ENCODE measurements at regions not wholly inside any gene's neighbourhood (a gene's known extent, or its start where the extent isn't known, plus 50 kb on each side); places are given as distances from the start of the nearest gene placed in this dataset.

DNA sequence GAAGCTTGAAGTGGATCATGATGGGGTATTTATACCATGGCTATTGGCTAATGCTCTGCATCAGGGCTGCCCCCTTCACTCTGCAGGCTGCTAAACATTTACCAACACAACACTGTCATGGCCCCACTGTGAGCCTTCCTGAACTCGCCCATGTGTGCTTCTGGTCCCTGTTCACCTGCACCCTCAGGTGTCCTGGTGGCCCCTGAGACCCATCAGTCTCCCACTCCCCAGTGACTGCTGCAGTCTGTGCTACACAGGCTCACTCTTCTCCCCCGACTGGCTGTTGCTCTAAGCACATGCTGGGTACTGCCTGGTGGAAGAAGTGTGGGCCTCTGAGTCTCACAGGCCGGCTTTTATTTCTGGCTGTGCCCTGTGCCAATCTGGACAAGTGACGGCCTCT lies 183.0 kb upstream of the HS6ST1 start:
- Histone ChIP-seq H3K27ac (ENCODE audit: low read depth, low read length) (no peak overlapping the region), H3K9me3 (ENCODE audit: control insufficient read depth, insufficient read depth, low read length) (no peaks in the 10 kb centered on the region), H3K79me2 (ENCODE audit: control insufficient read depth, low read length) (no peaks in the 10 kb centered on the region), H3F3A (ENCODE audit: control insufficient read depth, insufficient read depth) (no peaks in the 10 kb centered on the region), H3K36me3 (ENCODE audit: control insufficient read depth, low read length) (no peaks in the 10 kb centered on the region), H3K9me2 (replicated peaks; ENCODE audit: control insufficient read depth, low read length) (no peaks in the 10 kb centered on the region), H4K20me1 (ENCODE audit: control insufficient read depth, insufficient read depth, low read depth, low read length) (no peaks in the 10 kb centered on the region), H3K27me3 (ENCODE audit: control insufficient read depth, low read length) (no peaks in the 10 kb centered on the region), H3K4me1 (ENCODE audit: control insufficient read depth, low read length) (peaks cover 25% of the 10 kb centered on the region), H3K4me2 (ENCODE audit: low read length) (no peak overlapping the region), H3K4me3 (ENCODE audit: low read length) (no peak overlapping the region)
- TF ChIP-seq EZH2phosphoT487 (IDR thresholded peaks at IDR 0.05; ENCODE audit: borderline replicate concordance, low read length) (no peak), CTCF (IDR thresholded peaks at IDR 0.05; ENCODE audit: low read depth, low read length, poor library complexity, severe bottlenecking) (no peak)

DNA sequence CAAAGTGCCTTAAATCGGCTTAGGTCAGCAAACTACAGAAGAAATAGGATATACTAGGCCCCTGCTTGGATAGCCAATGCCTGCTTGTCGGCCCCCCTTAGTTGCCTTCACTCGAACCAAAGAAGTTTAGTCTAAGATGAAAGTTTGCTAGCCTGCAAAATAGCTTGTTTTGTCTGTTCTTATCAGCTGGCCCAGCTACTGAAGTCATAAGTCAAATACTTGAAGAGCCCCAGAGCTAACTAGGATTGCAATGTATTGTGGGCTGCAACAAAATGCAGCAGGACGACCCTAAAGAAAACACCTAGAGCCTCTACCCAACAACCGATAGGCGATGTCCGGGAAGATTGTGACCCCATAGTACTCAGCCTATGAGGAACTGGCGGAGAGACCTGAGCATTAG lies 183.5 kb upstream of the HS6ST1 start:
- H3K27me3 ChIP-seq (ENCODE audit: control insufficient read depth, low read length): no peaks in the 10 kb centered on the region

GRCh38 chr2:128502638-128503246 lies 184.1 kb upstream of the HS6ST1 start:
- no peak overlapping the region for H3K27ac ChIP-seq (ENCODE audit: low read depth, low read length)
- no peak overlapping the region for H3K4me2 ChIP-seq (ENCODE audit: low read length)
- H3K4me1 ChIP-seq (ENCODE audit: control insufficient read depth, low read length): peaks cover 25% of the 10 kb centered on the region
- H3F3A ChIP-seq (ENCODE audit: control insufficient read depth, insufficient read depth): no peaks in the 10 kb centered on the region
- no peak for TF ChIP-seq CTCF (IDR thresholded peaks at IDR 0.05; ENCODE audit: low read depth, low read length, poor library complexity, severe bottlenecking)
- no peak for TF ChIP-seq EZH2phosphoT487 (IDR thresholded peaks at IDR 0.05; ENCODE audit: borderline replicate concordance, low read length)
- H3K9me3 ChIP-seq (ENCODE audit: control insufficient read depth, insufficient read depth, low read length): no peaks in the 10 kb centered on the region
- H3K79me2 ChIP-seq (ENCODE audit: control insufficient read depth, low read length): no peaks in the 10 kb centered on the region
- no peak overlapping the region for H3K4me3 ChIP-seq (ENCODE audit: low read length)
- H4K20me1 ChIP-seq (ENCODE audit: control insufficient read depth, insufficient read depth, low read depth, low read length): no peaks in the 10 kb centered on the region
- H3K27me3 ChIP-seq (ENCODE audit: control insufficient read depth, low read length): no peaks in the 10 kb centered on the region
- no peaks in the 10 kb centered on the region for H3K9me2 ChIP-seq (replicated peaks; ENCODE audit: control insufficient read depth, low read length)
- H3K36me3 ChIP-seq (ENCODE audit: control insufficient read depth, low read length): no peaks in the 10 kb centered on the region

More for the DNA sequence above, 183.5 kb upstream of the HS6ST1 start:
- no peaks in the 10 kb centered on the region for H3K9me3 ChIP-seq (ENCODE audit: control insufficient read depth, insufficient read depth, low read length)
- no peaks in the 10 kb centered on the region for H4K20me1 ChIP-seq (ENCODE audit: control insufficient read depth, insufficient read depth, low read depth, low read length)
- no peak overlapping the region for H3K4me2 ChIP-seq (ENCODE audit: low read length)
- H3K27ac ChIP-seq (ENCODE audit: low read depth, low read length): no peak overlapping the region
- no peaks in the 10 kb centered on the region for H3F3A ChIP-seq (ENCODE audit: control insufficient read depth, insufficient read depth)
- no peaks in the 10 kb centered on the region for H3K9me2 ChIP-seq (replicated peaks; ENCODE audit: control insufficient read depth, low read length)
- H3K4me3 ChIP-seq (ENCODE audit: low read length): no peak overlapping the region
- H3K4me1 ChIP-seq (ENCODE audit: control insufficient read depth, low read length): peaks cover 25% of the 10 kb centered on the region
- TF ChIP-seq EZH2phosphoT487 (IDR thresholded peaks at IDR 0.05; ENCODE audit: borderline replicate concordance, low read length) (no peak), CTCF (IDR thresholded peaks at IDR 0.05; ENCODE audit: low read depth, low read length, poor library complexity, severe bottlenecking) (no peak)
- no peaks in the 10 kb centered on the region for H3K36me3 ChIP-seq (ENCODE audit: control insufficient read depth, low read length)
- H3K79me2 ChIP-seq (ENCODE audit: control insufficient read depth, low read length): no peaks in the 10 kb centered on the region

All from DOHH2 (cell line).